GM18507 (cell line): ENCODE measurements at regions not wholly inside any gene's neighbourhood (a gene's known extent, or its start where the extent isn't known, plus 50 kb on each side); places are given as distances from the start of the nearest gene placed in this dataset.

Experiments
- DNase-seq: peaks from one replicate; pipeline ENCODE4 v3.0.0; 2011; ENCODE audit warnings: low read depth; ENCODE audit not compliant: insufficient read length; ENCODE audit errors: extremely low spot score
- FAIRE-seq: peaks from 2 replicates; lab custom pipeline; 2011; peaks lifted over from hg19 to GRCh38; lab: Jason Lieb, UNC

- no peak for FAIRE-seq
- DNase-seq: no peak
Measured at GRCh38 chr3:177598097-177598833, 401.0 kb upstream of the TBL1XR1 start.

GRCh38 chr3:177599326-177599725 lies 402.0 kb upstream of the TBL1XR1 start:
- FAIRE-seq: no peak
- no peak for DNase-seq

DNA sequence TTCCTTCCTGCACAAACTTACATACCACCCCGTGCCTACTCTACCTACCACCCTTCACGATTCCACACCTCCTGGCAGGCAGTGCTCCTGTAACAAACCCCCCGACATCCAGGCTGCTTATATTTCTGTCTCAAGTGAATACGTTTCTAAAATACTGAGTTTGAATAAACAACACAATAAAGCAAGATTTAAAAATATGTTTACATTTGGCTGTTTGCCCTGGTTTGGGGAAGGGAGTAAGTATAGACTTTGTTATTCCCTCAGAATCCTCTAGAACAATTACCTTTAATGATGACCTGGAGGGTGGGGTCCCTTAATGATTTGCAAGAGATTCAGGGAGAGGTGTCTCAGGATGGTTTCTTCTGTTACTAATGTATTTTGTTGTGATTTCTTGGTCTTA lies 402.6 kb upstream of the TBL1XR1 start:
- FAIRE-seq (no peak), DNase-seq (no peak)

DNA sequence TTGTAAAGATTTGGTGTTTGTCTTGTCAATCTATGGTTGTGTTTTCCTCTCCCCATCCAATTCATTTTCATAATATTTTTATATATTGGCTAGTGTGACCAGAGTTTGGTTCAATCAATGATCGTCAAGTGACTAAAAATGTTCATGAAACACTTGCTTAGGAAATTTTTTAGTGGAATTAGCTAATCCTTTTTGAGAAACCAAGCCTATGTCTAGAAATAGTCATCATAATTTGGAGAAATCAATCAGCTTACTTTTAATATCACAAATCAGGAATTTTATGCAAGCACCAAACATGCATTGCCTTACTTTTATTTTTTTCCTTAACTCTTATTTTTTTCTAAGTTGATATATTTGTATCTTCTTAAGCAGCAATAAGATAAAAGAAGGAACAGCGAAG lies 403.1 kb upstream of the TBL1XR1 start:
- no peak for FAIRE-seq
- no peak for DNase-seq

GRCh38 chr3:177601152-177601551 lies 403.9 kb upstream of the TBL1XR1 start:
- FAIRE-seq (no peak), DNase-seq (no peak)

DNA sequence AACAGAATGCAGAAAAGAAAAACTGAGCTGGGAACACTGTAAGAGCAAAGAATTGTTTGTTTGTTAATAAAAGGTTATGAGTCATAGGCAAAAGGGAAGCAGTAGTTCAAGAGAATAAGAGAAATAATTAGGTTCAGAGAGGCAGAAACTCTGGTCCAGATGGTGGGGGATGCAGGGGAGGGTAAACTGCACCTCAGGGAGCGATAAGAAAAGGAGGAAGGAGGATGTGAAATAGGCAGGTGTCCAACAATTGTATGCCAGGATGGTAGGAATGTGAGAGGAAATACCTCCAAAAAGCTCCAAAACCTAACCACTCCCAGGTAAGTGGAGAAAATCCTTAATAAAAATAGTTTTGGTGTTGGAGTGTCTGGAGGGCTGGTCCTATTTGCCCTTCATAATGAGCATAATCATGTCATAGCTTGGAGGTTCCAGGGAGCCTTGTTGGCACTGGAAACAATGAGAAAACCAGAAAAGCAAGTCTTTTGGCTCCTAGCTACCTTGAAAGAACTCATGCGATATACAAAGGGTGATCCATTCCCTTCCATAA lies 405.4 kb upstream of the TBL1XR1 start:
- no peak for FAIRE-seq
- DNase-seq: no peak

GRCh38 chr3:177603148-177603603 lies 405.9 kb upstream of the TBL1XR1 start:
- no peak for DNase-seq
- no peak for FAIRE-seq

- no peak for FAIRE-seq
- no peak for DNase-seq
Measured at GRCh38 chr3:177604181-177604580, 406.9 kb upstream of the TBL1XR1 start.

- no peak for DNase-seq
- FAIRE-seq: no peak
Measured at GRCh38 chr3:177606891-177607290, 409.6 kb upstream of the TBL1XR1 start.

DNA sequence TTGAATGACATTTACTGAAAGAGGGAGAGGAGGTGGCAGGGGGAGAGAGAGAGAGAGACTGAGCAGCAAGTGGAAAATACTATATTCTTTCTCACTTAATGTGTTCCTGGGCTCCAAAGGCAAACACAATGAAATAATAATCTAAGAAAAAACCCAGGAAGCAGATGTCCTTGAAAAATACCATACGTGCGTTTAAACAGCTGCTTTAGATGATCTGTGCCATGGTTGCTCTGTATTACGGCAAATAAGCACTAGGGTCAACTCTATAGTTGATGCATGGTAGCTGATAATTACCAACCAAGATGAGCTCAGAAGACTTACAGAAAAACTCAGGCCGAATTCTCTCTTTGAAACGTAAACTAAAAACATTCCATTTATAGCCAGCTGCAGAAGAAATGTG lies 410.3 kb upstream of the TBL1XR1 start:
- DNase-seq: no peak

DNA sequence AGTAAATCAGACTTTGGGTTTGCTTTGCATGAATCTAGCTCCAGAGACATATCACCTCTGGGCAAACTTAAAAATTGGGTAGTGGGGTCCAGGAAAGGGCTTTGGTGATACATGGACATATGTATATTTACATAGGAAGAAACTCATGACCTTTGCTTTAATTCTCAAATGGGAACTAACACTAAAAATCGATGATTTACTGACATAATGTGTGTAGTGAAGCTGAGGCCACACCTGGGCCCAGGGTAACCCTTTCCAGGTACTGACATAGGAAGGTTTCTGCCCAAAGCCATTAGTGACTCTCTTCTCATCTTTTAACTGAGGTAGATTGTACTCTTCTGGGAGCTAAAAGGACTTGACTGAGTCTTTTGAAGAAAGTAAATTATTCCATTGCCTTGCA lies 411.2 kb upstream of the TBL1XR1 start:
- DNase-seq (no peak), FAIRE-seq (no peak)

More for the DNA sequence above, 410.3 kb upstream of the TBL1XR1 start:
- no peak for FAIRE-seq

DNA sequence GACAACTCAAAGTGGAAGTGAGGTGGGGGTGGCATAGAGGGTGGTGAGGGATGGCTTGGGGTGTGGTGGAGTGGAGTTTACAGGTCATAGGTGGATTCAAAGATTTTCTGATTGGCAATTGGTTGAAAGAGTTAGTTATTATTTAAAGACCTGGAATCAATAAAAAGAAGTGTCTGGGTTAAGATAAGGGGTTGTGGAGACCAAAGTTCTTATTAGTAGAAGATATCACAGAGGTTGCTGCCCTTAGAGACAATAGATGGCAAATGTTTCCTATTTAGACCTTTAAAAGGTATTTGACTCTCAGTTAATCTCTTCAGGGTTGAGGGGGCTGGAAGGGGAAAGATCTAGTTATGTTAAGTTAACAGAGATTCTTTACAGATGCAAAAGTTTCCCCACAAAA lies 412.3 kb upstream of the TBL1XR1 start:
- FAIRE-seq: no peak
- DNase-seq: no peak

DNA sequence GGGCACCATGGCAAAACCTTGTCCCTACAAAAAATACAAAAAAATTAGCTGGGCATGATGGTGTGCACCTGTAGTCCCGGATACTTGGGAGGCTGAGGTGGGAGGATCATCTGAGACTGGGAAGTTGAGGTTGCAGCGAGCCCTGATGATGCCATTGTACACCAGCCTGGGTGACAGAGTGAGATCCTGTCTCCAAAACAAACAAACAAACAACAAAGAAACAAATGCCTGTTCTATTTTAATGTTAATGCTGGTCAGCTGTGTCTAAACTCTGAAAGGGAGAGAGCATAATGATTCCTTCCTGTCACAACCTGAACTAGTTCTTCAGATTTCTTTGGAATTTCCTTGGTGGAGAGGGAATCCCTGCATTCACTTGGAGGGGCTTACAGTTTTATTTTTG lies 413.0 kb upstream of the TBL1XR1 start:
- FAIRE-seq: no peak
- no peak for DNase-seq

GRCh38 chr3:177610686-177611633 lies 413.7 kb upstream of the TBL1XR1 start:
- DNase-seq (no peak), FAIRE-seq (no peak)

DNA sequence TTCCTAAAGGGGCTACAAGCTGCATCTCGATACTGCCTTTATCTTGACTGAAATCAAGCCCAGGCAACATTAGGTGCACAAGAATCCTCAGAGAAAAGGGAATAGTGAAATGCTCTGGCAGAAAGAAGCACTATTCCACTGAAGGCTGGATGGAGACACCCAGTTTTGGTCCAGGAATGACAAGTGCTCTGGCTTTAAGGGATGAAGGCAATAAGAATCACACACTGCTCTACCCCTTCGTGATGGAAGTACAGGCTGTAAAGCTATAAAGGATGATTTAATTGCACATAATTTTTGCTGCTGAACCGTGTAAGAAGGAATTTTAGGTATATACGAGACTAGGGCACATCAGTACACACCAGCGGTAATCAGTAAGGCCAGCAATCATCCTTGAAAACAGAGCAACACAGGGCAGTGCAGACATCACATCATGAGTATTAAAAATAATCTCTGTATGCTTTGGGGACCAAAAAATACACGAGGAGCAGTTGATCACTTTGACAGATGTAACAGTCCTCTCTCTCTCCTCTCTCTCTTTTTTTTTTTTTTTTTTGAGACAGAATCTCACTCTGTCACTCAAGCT lies 414.6 kb upstream of the TBL1XR1 start:
- DNase-seq (no peak), FAIRE-seq (no peak)

GRCh38 chr3:177613901-177614300 lies 416.6 kb upstream of the TBL1XR1 start:
- FAIRE-seq (no peak), DNase-seq (no peak)

DNA sequence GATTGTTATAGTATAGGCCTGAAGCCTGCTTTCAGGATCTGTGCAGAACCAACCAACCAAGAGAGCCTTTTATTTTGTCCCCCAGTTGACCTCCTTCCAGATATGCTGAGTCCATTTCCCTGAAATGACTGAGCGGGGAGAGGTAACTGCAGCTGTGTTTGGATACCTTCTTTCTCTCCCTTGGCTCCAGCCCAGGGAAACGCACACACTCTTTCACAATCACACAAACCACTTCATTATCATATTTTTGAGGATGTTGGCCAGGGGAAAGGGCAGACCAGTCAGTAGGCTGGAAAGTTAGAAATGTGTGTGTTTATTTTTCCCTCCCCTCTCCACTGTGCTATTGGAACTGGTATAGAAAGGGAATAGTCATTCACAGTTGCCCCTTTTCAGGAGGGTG lies 417.7 kb upstream of the TBL1XR1 start:
- FAIRE-seq (no peak), DNase-seq (no peak)

DNA sequence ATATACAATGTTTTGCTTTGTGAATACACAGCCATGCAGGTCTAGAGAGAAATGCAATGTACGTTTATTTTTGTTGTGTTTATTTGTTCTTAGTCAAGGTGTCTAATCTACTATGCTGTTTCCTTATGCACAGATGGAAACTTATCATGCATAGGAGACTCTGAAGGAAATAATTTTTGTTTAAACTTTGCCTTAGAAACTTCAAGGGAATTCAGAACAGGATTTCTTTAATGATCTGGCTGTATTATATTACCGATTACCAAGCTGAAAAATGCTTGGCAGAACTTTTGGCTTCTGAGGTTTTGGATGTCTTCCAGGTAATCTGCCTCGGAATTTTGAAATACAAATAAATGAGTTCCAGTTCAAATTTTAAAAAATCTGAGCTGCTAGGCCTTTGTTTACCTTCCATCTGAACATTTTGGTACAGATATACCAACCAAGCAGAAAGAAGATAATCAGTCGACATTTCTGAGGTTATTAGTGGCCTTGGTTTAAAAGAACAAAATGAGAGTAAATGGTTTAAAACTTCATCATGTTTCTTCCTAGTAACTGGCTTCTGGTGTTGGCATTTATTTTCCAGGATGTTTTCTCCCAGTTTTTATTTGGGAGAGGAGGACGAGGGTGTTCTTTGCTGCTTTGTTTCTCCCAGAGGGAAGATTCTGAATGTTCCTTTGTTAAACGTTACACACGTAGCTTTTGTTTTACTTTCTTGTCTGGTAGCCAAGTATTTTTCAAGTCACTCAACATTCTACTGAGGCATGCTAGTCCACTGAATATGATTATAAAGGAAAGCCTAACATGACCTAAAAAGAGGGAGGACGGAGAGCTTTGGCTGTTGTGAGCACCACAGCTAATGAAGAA lies 421.8 kb upstream of the TBL1XR1 start:
- FAIRE-seq (no peak), DNase-seq (no peak)

- no peak for FAIRE-seq
- no peak for DNase-seq
Measured at GRCh38 chr3:177620073-177620472, 422.8 kb upstream of the TBL1XR1 start.
